Stimulated activated CD8-positive, alpha-beta memory T cell treated with anti-CD3 and anti-CD28 coated beads, Interleukin-2, amount 100 ng/mL, for 48 hours (primary cell): ENCODE measurements at regions not wholly inside any gene's neighbourhood (a gene's known extent, or its start where the extent isn't known, plus 50 kb on each side); places are given as distances from the start of the nearest gene placed in this dataset.
"Not testable (repeated sequence)": the region's sequence is repeated elsewhere in the genome, so short reads cannot be mapped to it uniquely, and the experiment has no call there.

Source experiments
- DNase-seq, 2 donors: peaks; one replicate each; pipeline ENCODE4 v3.0.0-alpha.2; 2020; ENCODE audit warnings: low read depth in 2 of 2

- DNase-seq, result no peak
Measured at GRCh38 chr5:89850513-89850865, 559.1 kb downstream of the CETN3 start.

- no peak for DNase-seq
Measured at GRCh38 chr5:89849830-89850512, 559.6 kb downstream of the CETN3 start.

GRCh38 chr5:89847743-89848142 lies 561.8 kb downstream of the CETN3 start:
- no peak for DNase-seq

GRCh38 chr5:89844548-89844947 lies 565.0 kb downstream of the CETN3 start:
- DNase-seq, result no peak

GRCh38 chr5:89842531-89842930 lies 567.0 kb downstream of the CETN3 start:
- DNase-seq, result no peak

- no peak for DNase-seq
Measured at GRCh38 chr5:89840906-89841305, 568.6 kb downstream of the CETN3 start.

- no peak for DNase-seq
Measured at GRCh38 chr5:89830691-89831090, 578.9 kb downstream of the CETN3 start.

GRCh38 chr5:89827960-89828359 lies 581.6 kb downstream of the CETN3 start:
- no peak for DNase-seq

- DNase-seq, result no peak
Measured at GRCh38 chr5:89827359-89827758, 582.2 kb downstream of the CETN3 start.

- no peak for DNase-seq
Measured at GRCh38 chr5:89826938-89827337, 582.6 kb downstream of the CETN3 start.

GRCh38 chr5:89823046-89823445 lies 586.5 kb downstream of the CETN3 start:
- DNase-seq, result no peak

- DNase-seq, result no peak
Measured at GRCh38 chr5:89817841-89818240, 591.7 kb downstream of the CETN3 start.

- no peak for DNase-seq
Measured at GRCh38 chr5:89816038-89816437, 593.5 kb downstream of the CETN3 start.

- not testable (repeated sequence) for DNase-seq
Measured at GRCh38 chr5:89800735-89801134, 608.8 kb downstream of the CETN3 start.

GRCh38 chr5:89794504-89794903 lies 615.1 kb downstream of the CETN3 start:
- DNase-seq, result not testable (repeated sequence)

- DNase-seq, result not testable (repeated sequence)
Measured at GRCh38 chr5:89779734-89780133, 629.8 kb downstream of the CETN3 start.

- DNase-seq, result no peak
Measured at GRCh38 chr5:89777758-89778157, 631.8 kb downstream of the CETN3 start.

GRCh38 chr5:89769975-89770374 lies 639.6 kb downstream of the CETN3 start:
- no peak for DNase-seq

- no peak for DNase-seq
Measured at GRCh38 chr5:89759802-89760201, 649.8 kb downstream of the CETN3 start.

- DNase-seq, result no peak
Measured at GRCh38 chr5:89758146-89758545, 651.4 kb downstream of the CETN3 start.

GRCh38 chr5:89756955-89757354 lies 652.6 kb downstream of the CETN3 start:
- no peak for DNase-seq

- DNase-seq, result no peak
Measured at GRCh38 chr5:89755024-89755423, 654.5 kb downstream of the CETN3 start.

- DNase-seq, result no peak
Measured at GRCh38 chr5:89735082-89735481, 674.5 kb downstream of the CETN3 start.

GRCh38 chr5:89733772-89734171 lies 675.8 kb downstream of the CETN3 start:
- no peak for DNase-seq
